Activated T-helper 2 cell treated with anti-CD3 and anti-CD28 coated beads, Interferon-gamma antibody, Interleukin-2, Interleukin-4, amounts not matched to agents 10 μg/mL and 5 μg/mL and 100 μg/mL, durations not matched to agents 14 hours and 24 hours and 36 hours (primary cell): ENCODE measurements at regions not wholly inside any gene's neighbourhood (a gene's known extent, or its start where the extent isn't known, plus 50 kb on each side); places are given as distances from the start of the nearest gene placed in this dataset.
"Not testable (repeated sequence)": the region's sequence is repeated elsewhere in the genome, so short reads cannot be mapped to it uniquely, and the experiment has no call there.

Experiments used
- DNase-seq: peaks from one replicate; pipeline ENCODE4 v3.0.0; 2021; ENCODE audit warnings: low spot score
- H3K27ac Mint-ChIP-seq: one replicate; pipeline ENCODE4 v1.8.0; 2021; ENCODE audit warnings: mixed read lengths
- H3K27me3 Mint-ChIP-seq: one replicate; pipeline ENCODE4 v1.8.0; 2021; ENCODE audit warnings: low read depth, mixed read lengths
- H3K36me3 Mint-ChIP-seq: one replicate; pipeline ENCODE4 v1.8.0; 2021; ENCODE audit warnings: low read depth, mixed read lengths
- H3K4me1 Mint-ChIP-seq: one replicate; pipeline ENCODE4 v1.8.0; 2021; ENCODE audit warnings: low read depth, mixed read lengths
- H3K4me3 Mint-ChIP-seq: one replicate; pipeline ENCODE4 v1.8.0; 2021; ENCODE audit warnings: low read depth, mild to moderate bottlenecking, moderate library complexity, mixed read lengths
- H3K9me3 Mint-ChIP-seq: one replicate; pipeline ENCODE4 v1.8.0; 2021; ENCODE audit warnings: mixed read lengths
- intact Hi-C: fragments of 100-400 bp; cut with micrococcal nuclease; formaldehyde crosslinking; loops from one replicate; pipeline ENCODE4 v1.15.1; 2023

DNA sequence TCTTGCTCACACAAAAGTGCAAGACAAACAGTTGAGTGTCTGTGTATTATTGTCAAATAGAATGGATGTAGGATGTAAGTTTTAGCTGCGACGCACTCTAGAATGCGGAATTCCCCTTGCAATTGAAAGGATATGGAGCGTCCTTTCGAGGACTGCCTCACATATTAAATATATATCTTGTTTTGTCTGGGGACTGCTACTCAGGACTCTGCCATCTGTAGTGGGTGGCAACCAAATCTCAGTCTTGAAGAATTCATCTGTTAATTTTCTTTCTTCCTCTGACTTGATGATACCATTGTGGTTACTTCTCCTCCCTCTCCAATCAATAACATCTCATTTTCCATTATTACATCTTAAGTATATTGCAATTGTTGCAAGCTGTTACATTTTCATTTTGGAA is 121.6 kb downstream of the SOX4 start:
- Mint-ChIP-seq H3K27ac (no peak overlapping the region), H3K4me3 (no peak overlapping the region), H3K4me1 (no peaks in the 10 kb centered on the region), H3K27me3 (peaks cover 2% of the 10 kb centered on the region), H3K9me3 (no peaks in the 10 kb centered on the region), H3K36me3 (no peaks in the 10 kb centered on the region)
- DNase-seq = no peak
- intact Hi-C loops = no loop called here

DNA sequence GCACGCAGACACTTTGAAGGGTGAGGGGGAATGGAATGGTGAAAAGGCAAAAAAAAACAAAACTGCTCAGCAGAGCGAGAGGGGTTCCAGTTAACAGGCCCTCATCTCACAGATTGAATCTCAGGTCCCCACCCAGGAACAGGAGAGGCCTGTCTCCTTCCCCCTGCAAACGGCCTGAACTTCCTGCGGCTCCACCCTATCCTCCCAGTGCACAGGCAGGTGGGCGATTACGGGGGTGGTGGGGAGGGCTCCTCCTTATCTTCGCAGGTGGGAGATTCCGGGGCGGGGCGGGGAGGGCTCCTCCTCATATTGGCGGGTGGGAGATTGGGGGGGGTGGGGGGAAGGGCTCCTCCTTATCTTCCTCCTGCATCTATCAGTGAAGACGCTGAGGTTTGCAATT is 129.0 kb downstream of the SOX4 start:
- Mint-ChIP-seq H3K4me1 (peaks cover 5% of the 10 kb centered on the region), H3K27me3 (no peaks in the 10 kb centered on the region), H3K27ac (no peak overlapping the region), H3K36me3 (no peaks in the 10 kb centered on the region), H3K9me3 (no peaks in the 10 kb centered on the region), H3K4me3 (no peak overlapping the region)
- DNase-seq = no peak
- intact Hi-C loops = no loop called here

GRCh38 chr6:21726676-21727075 is 133.1 kb downstream of the SOX4 start:
- no peaks in the 10 kb centered on the region for H3K9me3 Mint-ChIP-seq
- H3K27ac Mint-ChIP-seq = no peak overlapping the region
- H3K36me3 Mint-ChIP-seq = no peaks in the 10 kb centered on the region
- intact Hi-C loops = no loop called here
- no peak overlapping the region for H3K4me3 Mint-ChIP-seq
- H3K27me3 Mint-ChIP-seq = no peaks in the 10 kb centered on the region
- peaks cover 5% of the 10 kb centered on the region for H3K4me1 Mint-ChIP-seq
- DNase-seq = no peak

DNA sequence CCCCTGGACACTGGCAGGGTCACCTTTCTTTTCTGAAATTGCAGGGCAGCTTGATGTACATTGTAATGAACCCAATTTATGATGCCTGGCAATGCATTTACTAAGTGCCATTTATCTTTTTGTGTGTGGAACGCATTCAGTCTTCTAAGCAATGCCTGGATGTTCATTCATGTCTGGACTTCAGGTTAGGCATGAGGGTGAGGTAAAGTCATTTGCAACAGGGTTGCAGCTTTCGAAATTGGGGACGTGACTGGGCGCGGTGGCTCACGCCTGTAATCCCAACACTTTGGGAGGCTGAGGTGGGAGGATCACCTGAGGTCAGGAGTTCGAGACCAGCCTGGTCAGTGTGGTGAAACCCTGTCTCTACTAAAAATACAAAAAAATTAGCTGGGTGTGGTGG is 134.6 kb downstream of the SOX4 start:
- no peak for DNase-seq
- intact Hi-C loops = no loop called here
- H3K9me3 Mint-ChIP-seq = no peaks in the 10 kb centered on the region
- H3K36me3 Mint-ChIP-seq = no peaks in the 10 kb centered on the region
- H3K27ac Mint-ChIP-seq = no peak overlapping the region
- H3K27me3 Mint-ChIP-seq = no peaks in the 10 kb centered on the region
- peaks cover 1% of the 10 kb centered on the region for H3K4me1 Mint-ChIP-seq
- H3K4me3 Mint-ChIP-seq = no peak overlapping the region

- intact Hi-C loops = no loop called here
- Mint-ChIP-seq H3K4me3 (no peak overlapping the region), H3K4me1 (no peaks in the 10 kb centered on the region), H3K9me3 (no peaks in the 10 kb centered on the region), H3K27ac (no peak overlapping the region), H3K36me3 (no peaks in the 10 kb centered on the region), H3K27me3 (no peaks in the 10 kb centered on the region)
- DNase-seq = no peak
These were observed 135.9 kb downstream of the SOX4 start for GRCh38 chr6:21729431-21729830.

DNA sequence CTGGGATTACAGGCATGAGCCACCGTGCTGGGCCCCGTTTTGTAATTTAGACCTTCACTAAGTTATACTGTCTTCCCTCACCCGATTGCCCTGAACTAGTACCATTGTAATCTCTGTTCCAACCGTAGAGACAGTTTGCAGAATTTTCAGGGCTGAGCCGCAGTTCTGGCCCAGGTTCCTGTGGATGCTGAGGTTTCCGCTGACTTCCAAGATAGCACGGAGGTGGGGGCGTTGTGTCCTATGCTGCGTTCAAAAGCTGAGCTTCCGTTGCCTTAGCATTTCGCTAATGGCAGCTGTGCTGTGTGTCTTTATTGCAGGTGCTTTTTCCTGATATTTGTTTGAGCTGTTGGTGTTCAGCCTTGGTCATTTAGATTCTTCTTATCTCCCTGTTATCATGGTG is 137.0 kb downstream of the SOX4 start:
- no peaks in the 10 kb centered on the region for H3K9me3 Mint-ChIP-seq
- H3K27ac Mint-ChIP-seq = no peak overlapping the region
- H3K36me3 Mint-ChIP-seq = no peaks in the 10 kb centered on the region
- no peak overlapping the region for H3K4me3 Mint-ChIP-seq
- H3K4me1 Mint-ChIP-seq = no peaks in the 10 kb centered on the region
- DNase-seq = no peak
- intact Hi-C loops = no loop called here
- no peaks in the 10 kb centered on the region for H3K27me3 Mint-ChIP-seq

- Mint-ChIP-seq H3K9me3 (no peaks in the 10 kb centered on the region), H3K36me3 (no peaks in the 10 kb centered on the region), H3K27ac (no peak overlapping the region), H3K4me3 (no peak overlapping the region), H3K27me3 (peaks cover 2% of the 10 kb centered on the region), H3K4me1 (no peaks in the 10 kb centered on the region)
- intact Hi-C loops = no loop called here
- DNase-seq = no peak
These were observed 138.0 kb downstream of the SOX4 start for GRCh38 chr6:21731411-21732031.

GRCh38 chr6:21732032-21732730 is 138.6 kb downstream of the SOX4 start:
- intact Hi-C loops, H3K36me3 Mint-ChIP-seq, H3K9me3 Mint-ChIP-seq, DNase-seq, H3K4me1 Mint-ChIP-seq, H3K4me3 Mint-ChIP-seq, H3K27me3 Mint-ChIP-seq, H3K27ac Mint-ChIP-seq: not testable (repeated sequence)

DNA sequence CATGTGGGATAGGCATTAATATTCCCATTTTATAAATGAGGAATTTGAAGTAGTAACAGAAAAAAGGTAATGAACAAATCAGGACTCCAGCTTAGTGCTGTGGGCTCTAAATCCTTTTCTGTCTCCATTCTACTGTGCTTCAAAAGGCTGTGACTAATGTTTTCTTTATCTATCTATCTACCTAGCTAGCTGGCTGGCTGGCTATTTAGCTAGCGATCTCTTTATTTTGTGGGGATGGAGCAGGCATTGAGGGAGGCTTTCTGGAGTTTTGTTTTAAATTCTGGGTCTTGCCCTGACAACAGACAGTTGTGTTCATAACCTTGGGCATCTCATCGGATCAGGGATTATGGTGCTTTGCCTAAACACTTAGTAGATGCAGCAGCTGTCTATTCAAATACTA is 139.2 kb downstream of the SOX4 start:
- no peak overlapping the region for H3K4me3 Mint-ChIP-seq
- H3K4me1 Mint-ChIP-seq = peaks cover 6% of the 10 kb centered on the region
- H3K36me3 Mint-ChIP-seq = no peaks in the 10 kb centered on the region
- H3K9me3 Mint-ChIP-seq = no peaks in the 10 kb centered on the region
- H3K27me3 Mint-ChIP-seq = peaks cover 2% of the 10 kb centered on the region
- H3K27ac Mint-ChIP-seq = no peak overlapping the region
- intact Hi-C loops = no loop called here
- DNase-seq = no peak

DNA sequence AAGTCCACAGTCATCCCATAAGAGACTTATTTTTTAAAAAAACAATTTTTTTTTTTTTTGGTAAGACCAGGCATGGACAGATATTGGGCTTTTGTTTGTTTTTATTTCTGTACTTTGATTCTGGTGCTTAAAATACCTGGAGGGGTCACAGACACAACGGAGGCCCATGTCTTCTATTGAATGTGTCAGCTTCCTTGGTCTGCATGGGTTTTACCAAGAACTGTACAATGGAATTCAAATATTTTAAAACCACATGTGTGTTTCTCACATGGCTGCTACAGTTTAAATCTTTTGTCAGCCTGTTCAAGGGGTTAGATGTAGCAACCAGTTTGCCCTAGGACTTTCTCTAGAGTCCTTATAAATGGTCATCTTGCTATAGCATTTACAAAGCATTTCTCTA is 139.8 kb downstream of the SOX4 start:
- no peaks in the 10 kb centered on the region for H3K9me3 Mint-ChIP-seq

GRCh38 chr6:21734204-21734603 is 140.7 kb downstream of the SOX4 start:
- Mint-ChIP-seq H3K4me3 (no peak overlapping the region), H3K9me3 (no peaks in the 10 kb centered on the region), H3K36me3 (no peaks in the 10 kb centered on the region), H3K27ac (no peak overlapping the region), H3K27me3 (peaks cover 2% of the 10 kb centered on the region), H3K4me1 (peaks cover 6% of the 10 kb centered on the region)
- intact Hi-C loops = no loop called here
- no peak for DNase-seq

More for the DNA sequence above, 139.8 kb downstream of the SOX4 start:
- Mint-ChIP-seq H3K36me3 (no peaks in the 10 kb centered on the region), H3K27ac (no peak overlapping the region), H3K27me3 (peaks cover 2% of the 10 kb centered on the region), H3K4me3 (no peak overlapping the region), H3K4me1 (peaks cover 6% of the 10 kb centered on the region)
- DNase-seq = no peak
- intact Hi-C loops = no loop called here

DNA sequence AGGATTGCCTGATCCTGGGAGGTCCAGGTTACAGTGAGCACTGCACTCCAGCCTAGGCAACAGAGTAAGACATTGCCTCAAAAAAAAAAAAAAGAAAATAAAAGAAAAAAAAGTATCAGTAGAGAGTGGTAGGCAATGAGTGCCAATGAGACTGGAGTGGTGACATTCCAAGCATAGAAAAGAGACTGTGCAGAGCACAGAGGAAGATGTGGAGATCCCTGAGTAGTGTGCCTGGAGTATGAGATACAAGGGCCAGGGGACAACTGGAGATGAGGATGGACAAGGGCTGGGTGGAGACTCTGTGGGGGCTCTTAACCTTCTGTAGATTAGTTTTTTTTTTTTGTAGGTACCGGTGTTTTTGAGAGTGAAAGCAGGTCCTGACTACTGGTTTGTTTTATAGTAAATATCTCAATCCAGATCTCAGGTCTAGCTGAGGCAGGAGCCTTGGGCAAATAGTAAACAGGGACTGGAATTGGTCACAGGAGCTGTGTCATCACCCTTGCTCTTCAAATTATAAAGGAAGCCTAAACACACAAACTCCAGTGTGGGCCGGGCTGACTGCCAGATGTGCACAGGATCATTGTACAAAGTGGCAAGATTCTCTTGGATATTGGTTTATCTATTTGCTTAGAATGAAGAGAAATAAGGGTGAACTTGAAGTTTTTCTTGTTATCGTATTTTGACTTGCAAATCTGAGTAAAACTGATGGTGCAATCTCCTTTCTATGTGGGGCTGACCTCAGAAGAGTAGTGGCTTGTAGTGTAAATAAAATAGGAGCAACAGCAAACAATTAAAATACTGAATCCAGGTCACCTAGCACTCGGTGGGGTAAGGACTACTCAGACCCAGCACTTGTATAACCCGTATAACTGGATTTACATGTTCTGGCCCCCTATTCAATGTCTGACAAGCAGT is 144.9 kb downstream of the SOX4 start:
- Mint-ChIP-seq H3K4me3 (no peak overlapping the region), H3K27me3 (peaks cover 2% of the 10 kb centered on the region), H3K36me3 (no peaks in the 10 kb centered on the region), H3K27ac (no peak overlapping the region), H3K9me3 (no peaks in the 10 kb centered on the region), H3K4me1 (peaks cover 6% of the 10 kb centered on the region)
- intact Hi-C loops = no loop called here
- no peak for DNase-seq

- H3K4me3 Mint-ChIP-seq = no peak overlapping the region
- H3K4me1 Mint-ChIP-seq = peaks cover 6% of the 10 kb centered on the region
- H3K36me3 Mint-ChIP-seq = no peaks in the 10 kb centered on the region
- no peak for DNase-seq
- no peak overlapping the region for H3K27ac Mint-ChIP-seq
- H3K27me3 Mint-ChIP-seq = peaks cover 2% of the 10 kb centered on the region
- H3K9me3 Mint-ChIP-seq = no peaks in the 10 kb centered on the region
- intact Hi-C loops = no loop called here
These were observed 145.7 kb downstream of the SOX4 start for GRCh38 chr6:21739241-21739640.
